GM21515 (cell line): ENCODE measurements at regions not wholly inside any gene's neighbourhood (a gene's known extent, or its start where the extent isn't known, plus 50 kb on each side); places are given as distances from the start of the nearest gene placed in this dataset.

Experiments used
- ATAC-seq: cut with Tn5 transposase; IDR thresholded peaks from one replicate; pipeline ENCODE4 v1.9.1; 2021; ENCODE audit not compliant: unreplicated experiment

GRCh38 chr13:34103854-34104253 lies 285.9 kb downstream of the RFC3 start:
- no peak for ATAC-seq

- ATAC-seq, result no peak
These were observed 286.9 kb downstream of the RFC3 start for GRCh38 chr13:34104853-34105252.

GRCh38 chr13:34107806-34108205 lies 289.9 kb downstream of the RFC3 start:
- no peak for ATAC-seq

DNA sequence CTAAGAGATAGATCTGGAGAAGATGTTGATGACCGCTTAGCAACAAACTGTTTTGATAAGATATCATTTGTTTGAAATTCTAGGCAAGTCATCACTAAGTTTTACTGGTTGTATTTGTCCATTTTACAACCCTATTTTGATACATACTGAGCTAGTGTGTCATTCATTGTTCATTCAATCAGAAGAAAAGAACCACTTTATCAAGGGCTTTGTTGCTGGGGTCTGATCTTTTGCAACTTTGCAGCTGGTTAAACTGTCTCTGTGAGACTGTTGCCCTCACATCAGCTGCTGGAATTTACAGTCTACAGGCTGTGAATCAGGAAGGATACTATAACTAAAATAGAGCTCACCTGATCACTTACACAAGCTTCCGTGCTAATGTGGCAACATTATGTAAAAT lies 290.5 kb downstream of the RFC3 start:
- no peak for ATAC-seq

- ATAC-seq, result no peak
These were observed 296.6 kb downstream of the RFC3 start for GRCh38 chr13:34114581-34114980.

GRCh38 chr13:34116651-34117050 lies 298.7 kb downstream of the RFC3 start:
- no peak for ATAC-seq

- ATAC-seq, result no peak
These were observed 306.8 kb downstream of the RFC3 start for GRCh38 chr13:34124666-34125306.

- no peak for ATAC-seq
These were observed 309.6 kb downstream of the RFC3 start for GRCh38 chr13:34127523-34127922.

DNA sequence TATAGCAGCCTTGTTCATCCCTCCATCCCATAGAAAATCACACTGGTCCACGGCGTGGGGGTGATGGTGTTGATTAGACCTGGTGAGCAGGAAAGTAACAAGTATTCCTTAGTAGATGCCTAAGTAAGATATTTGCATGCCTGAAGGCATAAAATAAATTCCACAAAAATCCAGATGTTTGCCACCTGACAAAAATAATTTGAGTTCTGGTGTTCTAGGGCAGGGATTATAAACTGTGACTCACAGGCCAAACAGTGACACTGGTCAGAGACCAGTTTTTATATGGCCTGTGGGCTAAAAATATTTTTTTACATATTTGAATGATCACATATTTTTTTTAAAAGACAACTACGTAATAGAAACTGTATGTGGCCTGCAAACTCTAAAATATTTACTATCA lies 310.7 kb downstream of the RFC3 start:
- ATAC-seq, result no peak

- ATAC-seq, result no peak
These were observed 311.5 kb downstream of the RFC3 start for GRCh38 chr13:34129436-34129835.

- ATAC-seq, result no peak
These were observed 319.3 kb downstream of the RFC3 start for GRCh38 chr13:34137200-34137599.

- no peak for ATAC-seq
These were observed 321.8 kb downstream of the RFC3 start for GRCh38 chr13:34139660-34140227.

DNA sequence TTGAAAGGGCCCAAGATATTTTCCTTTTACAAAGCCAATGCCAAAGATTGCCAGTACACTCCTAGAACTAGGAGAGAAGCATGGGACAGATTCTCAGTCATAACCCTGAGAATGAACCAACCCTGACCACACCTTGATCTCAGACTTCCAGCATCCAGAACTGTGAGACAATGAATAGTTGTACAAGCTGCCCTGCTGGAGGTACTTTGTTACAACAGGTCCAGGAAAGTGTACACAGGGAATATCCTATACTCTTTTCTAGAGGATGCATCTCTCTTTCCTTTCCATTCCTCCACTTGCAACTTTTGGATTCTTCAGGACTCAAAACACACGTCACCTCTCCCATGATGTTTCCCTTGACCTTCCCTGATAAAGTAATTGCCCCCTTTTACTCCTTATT lies 325.7 kb downstream of the RFC3 start:
- ATAC-seq, result no peak

DNA sequence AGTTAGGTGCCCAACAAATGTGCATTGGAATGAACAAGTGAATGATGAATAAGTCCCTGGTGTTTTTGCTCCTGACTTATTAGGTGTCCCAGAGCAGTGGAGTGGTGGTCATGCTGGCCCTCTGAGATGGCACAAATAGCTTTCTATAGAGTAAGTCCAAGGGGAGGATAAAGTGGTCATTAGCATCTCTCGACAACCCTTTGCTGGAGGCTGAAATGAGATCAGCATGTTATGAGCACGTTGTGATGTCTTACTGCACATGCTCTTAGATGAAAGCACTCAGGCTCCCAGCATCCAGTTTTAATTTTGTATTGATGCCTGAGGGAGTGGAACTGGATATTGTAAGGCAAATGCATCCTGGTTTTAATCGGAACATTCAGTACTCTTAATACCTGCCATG lies 326.2 kb downstream of the RFC3 start:
- no peak for ATAC-seq

DNA sequence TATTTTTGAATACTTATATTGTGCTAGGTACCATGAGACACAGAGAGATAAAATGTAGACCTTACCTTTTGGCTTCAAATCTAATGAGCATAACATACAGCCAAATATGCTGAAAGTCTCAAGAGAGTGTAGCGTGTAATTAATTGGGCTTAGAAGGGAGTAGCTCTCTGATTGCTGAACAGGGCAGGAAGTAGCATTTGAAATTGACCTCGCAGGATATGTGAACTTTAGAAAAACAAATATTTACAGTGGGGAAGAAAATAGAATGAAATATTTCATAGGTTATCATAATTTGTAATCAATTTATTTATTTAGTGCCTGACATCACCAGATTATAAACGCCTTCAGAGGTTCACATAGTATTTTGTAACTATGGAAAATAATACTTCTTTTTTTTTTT lies 327.1 kb downstream of the RFC3 start:
- no peak for ATAC-seq

- no peak for ATAC-seq
These were observed 330.4 kb downstream of the RFC3 start for GRCh38 chr13:34148359-34148758.

- no peak for ATAC-seq
These were observed 333.9 kb downstream of the RFC3 start for GRCh38 chr13:34151885-34152284.

GRCh38 chr13:34152409-34152808 lies 334.5 kb downstream of the RFC3 start:
- no peak for ATAC-seq

GRCh38 chr13:34152996-34153395 lies 335.0 kb downstream of the RFC3 start:
- no peak for ATAC-seq

- no peak for ATAC-seq
These were observed 335.7 kb downstream of the RFC3 start for GRCh38 chr13:34153428-34154180.

GRCh38 chr13:34155931-34156607 lies 338.1 kb downstream of the RFC3 start:
- ATAC-seq, result no peak

DNA sequence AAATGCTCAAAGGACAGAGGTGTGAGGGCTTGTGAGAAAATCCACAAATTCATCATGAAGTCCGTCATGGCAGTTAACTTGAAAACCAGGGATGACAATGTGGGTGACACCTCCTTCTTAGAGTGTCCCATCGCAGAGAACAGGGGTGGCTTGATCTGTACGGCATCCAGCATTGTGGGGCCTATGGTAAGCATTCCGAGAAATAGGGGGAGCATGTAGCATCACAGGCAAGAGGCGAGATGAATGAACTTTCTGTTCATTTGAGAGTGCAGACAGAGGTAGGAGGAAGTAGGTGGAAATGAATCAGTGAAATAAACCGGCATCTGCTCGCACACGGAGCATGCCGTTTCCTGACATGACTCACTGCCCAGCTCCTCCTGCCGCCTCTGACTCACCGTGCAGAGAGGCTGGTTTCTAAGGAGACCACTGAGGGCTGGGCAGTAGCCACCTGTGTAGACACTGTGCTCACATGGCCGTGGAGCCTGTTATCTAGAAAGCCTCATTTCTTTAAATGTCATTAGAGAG lies 339.0 kb downstream of the RFC3 start:
- peak; percentile 99 for ATAC-seq
